Keratinocyte (primary cell): ENCODE measurements at regions not wholly inside any gene's neighbourhood (a gene's known extent, or its start where the extent isn't known, plus 50 kb on each side); places are given as distances from the start of the nearest gene placed in this dataset.

Experiments used
- CTCF ChIP-seq, 3 experiments: IDR thresholded peaks in 1 of 3; conservative IDR thresholded peaks in 1 of 3; optimal IDR thresholded peaks in 1 of 3; 2 replicates in 2 of 3; 3 replicates in 1 of 3; pipeline versions ENCODE3 to v1.5.1; 2011; ENCODE audit warnings: low read length in 3 of 3, mild to moderate bottlenecking in 3 of 3, moderate library complexity in 2 of 3, control low read depth in 1 of 3, inconsistent platforms in 1 of 3; ENCODE audit not compliant: insufficient read depth in 2 of 3; ENCODE audit errors: extremely low read depth in 1 of 3
- EZH2 ChIP-seq: IDR thresholded peaks from one replicate; pipeline ENCODE4 v1.6.1; 2012; ENCODE audit warnings: inconsistent platforms, mild to moderate bottlenecking, low read length, moderate library complexity

- TF ChIP-seq CTCF (optimal IDR thresholded peaks at IDR 0.05 in 1 of 3, IDR thresholded peaks at IDR 0.05 in 1 of 3, conservative IDR thresholded peaks at IDR 0.05 in 1 of 3; ENCODE audit: extremely low read depth in 1 of 3, insufficient read depth in 2 of 3, low read length in 3 of 3) (no peak), EZH2 (no peak)
Observed at GRCh38 chr20:16672299-16672698, 57.5 kb upstream of the SNRPB2 start.
